Stimulated activated CD8-positive, alpha-beta memory T cell treated with anti-CD3 and anti-CD28 coated beads, Interleukin-4, amount 100 ng/mL, for 24 hours (primary cell): ENCODE measurements at regions not wholly inside any gene's neighbourhood (a gene's known extent, or its start where the extent isn't known, plus 50 kb on each side); places are given as distances from the start of the nearest gene placed in this dataset.
"Not testable (repeated sequence)": the region's sequence is repeated elsewhere in the genome, so short reads cannot be mapped to it uniquely, and the experiment has no call there.

Experiments
- DNase-seq: peaks from one replicate; pipeline ENCODE4 v3.0.0-alpha.2; 2020; ENCODE audit warnings: low read depth

GRCh38 chr22:25419247-25420113 is 145.0 kb upstream of the GRK3 start:
- DNase-seq, result no peak

DNA sequence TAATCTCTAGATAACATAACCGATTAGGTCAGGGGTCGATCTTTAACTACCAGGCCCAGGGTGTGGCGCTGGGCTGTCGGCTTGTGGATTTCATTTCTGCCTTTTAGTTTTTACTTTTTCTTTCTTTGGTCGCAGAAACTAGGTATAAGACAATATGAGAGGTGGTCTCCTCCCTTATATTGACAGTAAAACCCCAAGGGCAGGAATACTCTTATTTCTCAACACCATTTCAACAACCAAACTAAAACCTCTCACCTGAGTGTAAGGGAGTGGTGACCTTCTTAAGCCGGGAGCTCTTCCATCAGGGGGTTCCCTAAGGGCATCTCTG is 144.4 kb upstream of the GRK3 start:
- not testable (repeated sequence) for DNase-seq

- DNase-seq, result no peak
These were observed 144.0 kb upstream of the GRK3 start for GRCh38 chr22:25420471-25420924.

DNA sequence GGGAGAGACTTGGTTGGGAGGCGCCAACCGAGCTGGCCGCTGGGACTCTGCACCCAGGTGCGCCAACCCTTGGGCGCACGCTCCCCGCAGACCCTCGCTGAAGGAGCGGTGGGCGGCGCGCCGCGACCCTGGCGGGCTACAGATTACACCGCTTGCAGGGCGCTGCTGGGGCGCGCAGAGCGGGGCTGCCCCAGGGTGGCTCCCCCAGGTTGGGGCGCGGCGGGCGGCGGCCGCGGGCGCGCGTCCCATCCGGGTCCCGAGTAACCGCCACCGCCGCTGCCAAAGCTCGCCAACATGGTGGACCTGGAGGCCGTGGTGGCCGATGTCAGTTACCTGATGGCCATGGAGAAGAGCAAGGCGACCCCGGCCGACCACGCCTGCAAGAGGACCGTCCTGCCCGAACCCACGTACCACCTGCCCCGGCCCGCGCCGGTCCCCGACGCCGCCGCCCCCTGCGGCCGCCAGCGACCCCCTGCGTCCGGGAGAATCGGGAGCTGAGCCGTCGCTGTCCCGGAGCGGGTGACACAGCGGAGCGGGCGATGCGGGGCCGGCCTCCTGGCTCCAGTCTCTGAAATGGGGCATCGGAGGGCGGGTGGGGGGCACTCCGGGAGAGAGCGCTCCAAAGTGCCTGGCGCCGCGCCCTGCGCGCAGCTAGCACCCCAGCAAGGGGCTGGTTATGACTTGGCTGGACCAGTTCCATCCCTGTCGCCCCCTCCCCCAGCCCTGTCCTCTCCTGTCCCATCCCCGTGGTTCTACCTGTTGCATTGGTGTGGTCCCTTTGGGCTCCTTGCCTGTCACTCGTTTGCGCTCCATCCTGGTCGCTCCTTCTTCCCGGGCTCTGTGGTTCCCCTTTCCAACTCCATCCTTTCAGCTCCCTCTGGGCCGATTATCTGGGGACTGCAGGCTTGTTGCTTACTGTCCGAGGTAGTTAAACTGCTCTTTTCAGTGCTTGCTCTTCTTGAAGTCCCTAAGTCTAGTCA is 143.3 kb upstream of the GRK3 start:
- no peak for DNase-seq

GRCh38 chr22:25426530-25427308 is 137.8 kb upstream of the GRK3 start:
- not testable (repeated sequence) for DNase-seq

DNA sequence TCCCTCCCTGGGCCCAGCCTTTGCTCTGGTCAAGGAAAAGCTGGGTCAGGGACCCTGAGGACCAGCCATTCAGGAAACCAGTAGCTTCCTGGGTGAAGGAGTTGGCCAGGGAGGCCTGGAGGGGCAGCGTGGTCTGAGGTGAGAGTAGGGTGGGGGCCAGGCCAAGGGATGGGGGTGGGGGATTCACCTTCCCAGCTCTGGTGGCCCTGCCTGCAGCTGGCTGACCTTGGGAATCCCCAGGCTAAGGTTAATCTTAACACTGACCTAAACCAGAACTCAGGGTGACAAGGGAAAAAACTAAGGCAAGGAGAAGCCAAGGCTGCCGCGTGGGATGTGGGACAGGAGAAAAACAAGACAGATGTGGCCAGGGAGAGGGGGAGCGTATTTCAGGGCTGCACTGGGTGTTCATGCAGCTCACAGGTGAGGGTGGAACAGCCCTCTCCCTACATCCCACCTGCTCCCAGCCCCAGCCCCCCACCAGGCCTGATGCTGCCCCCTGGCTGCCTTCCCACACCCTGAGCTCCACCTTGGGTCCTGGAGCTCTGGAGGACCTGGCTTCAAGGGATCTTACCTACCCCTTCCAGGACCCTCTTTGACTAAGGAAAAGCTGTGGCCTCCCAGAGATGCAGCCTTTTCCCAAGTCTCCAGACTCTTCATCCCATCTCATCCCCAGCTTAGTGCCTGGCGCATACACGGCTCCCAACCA is 132.7 kb upstream of the GRK3 start:
- DNase-seq, result not testable (repeated sequence)

GRCh38 chr22:25433381-25433970 is 131.0 kb upstream of the GRK3 start:
- DNase-seq, result not testable (repeated sequence)

DNA sequence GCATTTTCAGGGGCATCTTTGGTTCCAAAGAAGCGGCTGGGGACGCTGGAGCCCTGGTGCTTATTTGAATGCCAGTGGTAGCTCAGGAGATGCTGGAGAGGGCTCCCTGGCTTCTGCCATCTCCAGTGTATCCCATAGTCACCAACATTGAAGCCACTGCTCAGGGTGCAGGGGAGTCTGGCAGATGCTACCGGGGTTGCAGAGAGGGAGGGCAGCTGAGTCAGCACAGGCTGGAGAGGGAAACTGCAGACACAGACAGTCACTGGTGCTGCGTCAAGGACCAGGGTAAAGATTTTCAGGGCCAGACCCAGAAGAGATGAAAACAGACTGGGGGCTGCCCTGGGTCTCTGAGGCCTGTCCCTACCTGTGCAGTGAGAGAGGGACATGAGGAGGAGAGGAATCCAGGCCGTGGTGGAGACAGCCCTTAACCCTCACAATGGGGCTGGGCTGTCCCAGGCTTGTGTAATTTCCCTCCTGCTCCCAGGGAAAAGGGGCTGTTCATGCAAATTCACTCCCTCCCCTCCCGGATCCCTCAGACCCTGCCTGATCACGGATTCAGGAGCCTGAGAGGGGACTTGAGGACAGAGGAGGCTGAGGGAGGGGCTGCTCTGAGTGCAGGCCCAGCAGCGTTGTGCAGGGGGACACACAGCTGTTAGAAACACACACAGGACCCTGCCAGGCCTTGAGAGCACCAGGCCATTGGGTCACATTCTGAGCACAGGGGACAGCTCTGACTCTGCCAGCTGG is 126.9 kb upstream of the GRK3 start:
- DNase-seq, result no peak

- DNase-seq, result no peak
These were observed 117.3 kb upstream of the GRK3 start for GRCh38 chr22:25447067-25447685.

DNA sequence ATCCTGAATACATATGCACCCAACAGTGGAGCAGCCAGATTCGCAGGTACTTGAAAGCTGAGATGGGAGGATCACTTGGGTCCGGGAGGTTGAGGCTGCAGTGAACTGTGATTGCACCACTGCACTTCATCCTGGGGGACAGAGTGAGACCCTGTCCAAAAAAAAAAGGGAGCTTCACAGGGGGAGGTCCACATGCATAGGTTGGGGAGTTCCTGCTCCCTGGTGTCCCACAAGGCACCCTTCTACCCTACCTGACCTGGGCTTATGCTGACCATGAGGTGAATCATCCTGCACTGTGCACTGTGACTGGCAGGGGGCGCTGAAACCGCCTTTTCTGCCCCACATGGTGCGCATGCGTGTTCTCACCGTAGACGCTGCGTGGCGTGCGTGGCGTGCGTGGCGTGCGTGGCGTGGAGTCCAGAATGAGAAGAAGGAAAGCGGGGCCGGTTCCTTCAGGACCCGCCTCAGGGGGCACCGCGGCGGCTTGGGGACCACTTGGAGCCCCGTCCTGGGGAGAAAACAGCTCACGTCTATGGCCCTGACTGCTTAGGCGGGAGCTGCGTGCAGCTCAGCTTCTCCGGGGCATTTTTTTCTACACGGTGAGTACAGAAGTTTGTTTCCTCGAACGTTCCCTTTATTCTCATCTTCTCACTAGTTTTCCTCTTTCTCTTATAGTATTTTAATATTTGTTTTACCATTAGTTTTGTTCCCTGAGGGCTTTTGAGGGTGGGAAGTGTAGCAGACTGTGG is 116.6 kb upstream of the GRK3 start:
- DNase-seq, result peak; percentile 77

- no peak for DNase-seq
These were observed 115.9 kb upstream of the GRK3 start for GRCh38 chr22:25448435-25449051.

DNA sequence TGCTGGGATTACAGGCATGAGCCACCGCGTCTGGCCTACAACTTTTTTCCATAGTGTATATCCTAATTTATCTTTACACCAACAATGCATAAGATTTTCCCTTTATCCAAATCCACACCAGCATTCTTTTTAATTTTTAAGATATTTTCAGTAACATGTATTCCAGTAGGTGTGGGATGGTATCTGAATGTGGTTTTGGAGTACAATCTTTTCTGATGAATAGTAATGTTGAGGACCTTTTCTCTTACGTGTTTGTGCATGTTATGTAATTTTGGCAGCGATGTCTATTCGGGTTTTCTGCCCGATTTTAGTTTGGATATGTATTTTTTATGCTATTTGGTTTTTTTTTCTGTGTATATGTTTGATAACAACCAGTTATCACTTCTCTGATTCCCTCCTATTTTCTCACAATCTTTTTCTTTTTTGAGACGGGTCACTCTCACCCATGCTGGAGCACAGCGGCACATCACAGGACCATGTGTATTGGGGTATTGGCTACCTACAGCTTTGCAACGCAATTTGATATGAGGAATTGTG is 114.6 kb upstream of the GRK3 start:
- no peak for DNase-seq

DNA sequence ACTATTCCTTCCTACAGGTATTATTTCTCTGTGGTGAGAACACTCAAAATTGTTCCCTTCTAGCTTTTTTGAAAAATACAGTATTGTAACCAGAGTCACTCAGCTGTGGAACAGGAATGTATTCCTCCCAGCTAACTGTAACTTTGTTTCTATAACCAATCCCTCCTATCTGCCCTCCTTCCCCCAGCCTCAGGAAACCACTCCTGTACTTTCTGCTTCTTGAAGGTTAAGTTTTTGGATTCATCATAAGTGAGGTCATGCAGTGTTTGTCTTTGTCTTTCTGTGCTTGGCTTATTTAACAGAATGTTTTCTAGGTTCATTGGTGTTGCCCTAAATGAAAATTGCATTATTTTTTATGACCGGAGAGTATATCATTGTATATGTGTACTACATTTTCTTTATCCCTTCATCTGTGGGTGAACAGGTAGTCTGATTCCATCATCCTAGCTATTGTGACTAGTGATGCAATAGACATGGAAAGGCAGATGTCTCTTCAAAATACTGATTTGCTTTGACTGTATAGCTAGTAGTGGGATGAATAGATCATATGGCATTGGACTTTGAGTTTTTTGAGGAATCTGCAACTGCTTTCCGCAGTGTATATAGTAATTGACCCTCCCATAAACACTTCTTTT is 112.9 kb upstream of the GRK3 start:
- no peak for DNase-seq

GRCh38 chr22:25452116-25452700 is 112.3 kb upstream of the GRK3 start:
- DNase-seq, result no peak

DNA sequence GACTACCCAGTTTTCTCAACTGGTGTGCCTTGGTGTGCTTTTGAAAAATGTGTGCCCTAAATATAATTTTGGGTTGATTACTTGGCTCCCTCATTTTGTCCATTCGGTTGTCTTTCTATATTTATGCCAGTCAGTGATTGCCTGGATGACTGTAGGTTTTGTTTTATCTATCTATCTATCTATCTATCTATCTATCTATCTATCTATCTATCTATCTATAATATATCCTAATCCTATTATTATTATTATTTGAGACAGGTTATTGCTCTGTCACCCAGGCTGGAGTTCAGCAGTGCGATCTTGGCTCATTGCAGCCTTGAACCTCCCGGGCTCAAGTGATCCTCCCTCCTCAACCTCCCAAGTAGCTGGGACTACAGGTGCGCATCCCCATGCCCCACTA is 111.4 kb upstream of the GRK3 start:
- DNase-seq, result no peak

- no peak for DNase-seq
These were observed 110.9 kb upstream of the GRK3 start for GRCh38 chr22:25453557-25453956.

- not testable (repeated sequence) for DNase-seq
These were observed 108.0 kb upstream of the GRK3 start for GRCh38 chr22:25456300-25457043.
